ENCODE measurements at regions not wholly inside any gene's neighbourhood (a gene's known extent, or its start where the extent isn't known, plus 50 kb on each side); places are given as distances from the start of the nearest gene placed in this dataset.

DNA sequence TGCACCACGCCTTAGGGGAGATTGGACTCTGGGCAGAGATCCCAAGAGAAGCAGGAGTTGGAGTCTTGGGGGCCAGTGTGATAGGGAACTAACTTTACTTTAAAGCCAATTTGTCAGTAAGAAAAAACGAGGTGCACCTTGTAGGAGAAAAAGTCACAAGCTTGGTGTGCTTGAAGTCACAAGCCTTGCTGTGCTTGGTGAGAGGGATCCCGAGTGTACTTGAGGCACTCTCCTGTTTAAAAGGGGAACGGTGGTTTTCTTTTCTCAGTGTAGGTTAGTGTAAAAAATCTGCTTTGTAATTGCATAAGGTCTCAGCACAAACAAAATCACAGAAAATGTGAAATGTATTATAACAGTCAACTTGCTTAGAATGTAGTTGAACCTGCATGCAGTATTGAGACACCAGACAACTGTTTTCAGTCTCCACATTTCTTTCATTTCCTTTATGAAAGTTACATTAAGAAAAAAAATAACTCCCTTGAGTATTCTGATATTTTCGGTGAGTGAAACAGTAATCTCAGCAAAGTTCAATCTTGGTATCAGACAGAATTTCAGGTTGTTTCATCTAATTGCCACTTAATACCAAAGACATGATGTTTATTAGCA, 111.1 kb upstream of the DUSP22 start:
- no peak for DNase-seq

DNA sequence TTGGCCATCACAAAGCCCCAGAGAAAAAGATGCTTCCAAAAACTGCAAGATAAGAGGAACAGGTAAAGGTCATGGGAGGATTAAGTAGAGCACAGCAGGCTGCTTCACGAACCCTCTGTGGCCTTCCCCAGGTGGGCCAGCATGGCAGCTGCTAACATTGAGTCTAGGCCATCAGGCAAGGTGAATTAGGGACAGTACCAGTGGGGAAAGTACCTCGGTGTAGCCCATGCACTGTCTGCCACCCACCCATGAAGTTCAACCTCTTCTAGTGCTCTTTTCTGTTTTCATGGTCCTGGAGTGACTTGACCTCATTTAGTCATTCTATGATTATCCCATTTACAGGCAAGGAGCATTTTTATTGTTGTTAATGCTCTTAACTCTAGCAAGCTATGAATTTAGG, 108.6 kb upstream of the DUSP22 start:
- no peak for DNase-seq

GRCh38 chr6:184161-184700, 108.1 kb upstream of the DUSP22 start:
- no peak for DNase-seq

DNA sequence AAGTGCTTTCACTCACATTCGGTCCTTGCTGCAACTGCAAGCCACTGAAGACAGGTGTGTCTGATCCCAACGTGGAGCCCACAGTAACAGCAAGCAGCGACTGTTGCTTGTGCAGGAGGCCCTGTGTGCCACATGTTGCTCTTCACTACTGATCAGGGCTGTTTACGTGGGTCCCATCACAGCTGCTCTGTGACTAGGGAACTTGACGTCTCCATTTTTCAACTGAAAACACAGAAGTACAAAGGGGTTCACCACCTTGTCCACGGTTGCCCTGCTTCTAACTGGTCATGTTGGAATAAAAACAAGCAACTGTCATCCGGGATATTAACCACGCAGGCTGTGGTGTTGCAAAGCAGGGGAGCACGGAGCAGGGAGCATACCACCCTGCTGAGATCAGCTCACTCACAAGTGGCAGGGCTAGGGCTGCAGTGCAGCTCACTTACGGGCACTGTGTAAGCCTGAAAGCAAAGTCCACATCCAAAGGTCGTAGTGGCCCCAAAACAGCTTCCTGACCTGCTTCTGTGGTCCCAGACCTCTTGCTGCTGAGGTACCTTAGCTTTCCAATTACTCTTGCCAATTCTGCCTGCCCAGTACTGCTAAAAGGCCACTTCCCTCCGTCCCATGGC, 105.8 kb upstream of the DUSP22 start:
- DNase-seq, result no peak

- no peak for DNase-seq
Measured at GRCh38 chr6:187210-187861, 105.0 kb upstream of the DUSP22 start.

- peak; percentile 49 for DNase-seq
Measured at GRCh38 chr6:188821-189655, 103.2 kb upstream of the DUSP22 start.

- no peak for DNase-seq
Measured at GRCh38 chr6:189676-190075, 102.6 kb upstream of the DUSP22 start.

- DNase-seq, result no peak
Measured at GRCh38 chr6:190596-191395, 101.5 kb upstream of the DUSP22 start.

DNA sequence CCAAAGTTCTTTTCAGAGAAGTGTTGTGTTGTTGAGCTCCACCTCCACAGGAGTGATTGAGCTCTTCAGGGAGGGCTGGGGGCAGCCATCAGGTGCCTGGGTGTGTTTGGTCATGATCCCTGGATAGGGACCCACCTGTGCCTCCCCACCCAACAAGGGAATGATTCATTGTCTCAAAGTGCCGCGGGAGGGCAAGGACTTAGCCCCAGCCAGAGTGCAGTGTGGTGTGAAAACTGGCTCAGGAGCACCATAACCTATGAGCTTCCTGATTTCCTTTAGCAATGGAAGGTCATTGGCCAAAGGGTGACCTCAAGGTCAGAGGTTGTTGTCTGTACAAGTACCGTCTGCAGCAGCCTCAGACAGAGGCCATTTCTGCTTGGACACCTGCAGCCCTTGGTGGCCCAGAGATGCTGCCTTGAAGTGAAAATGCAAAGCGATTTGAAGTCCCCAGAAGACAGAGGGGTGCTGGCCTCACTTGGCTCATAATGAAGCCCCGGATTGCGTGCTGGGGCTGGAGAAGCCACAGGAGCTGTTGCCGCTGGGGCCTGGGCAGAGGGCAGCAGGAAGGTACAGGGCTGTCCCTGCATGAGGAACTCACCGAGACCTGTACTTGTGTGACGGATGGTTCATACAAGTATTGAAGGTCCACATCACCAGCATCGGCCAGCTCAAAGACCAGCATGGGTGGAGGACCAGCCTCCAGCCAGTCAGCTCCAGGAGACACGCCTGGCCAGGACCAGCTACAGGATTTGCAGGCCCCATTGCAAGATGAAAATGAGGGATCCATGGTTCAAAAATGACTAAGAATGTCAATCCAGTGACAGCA, 100.6 kb upstream of the DUSP22 start:
- no peak for DNase-seq

- no peak for DNase-seq
Measured at GRCh38 chr6:192313-192664, 100.0 kb upstream of the DUSP22 start.

DNA sequence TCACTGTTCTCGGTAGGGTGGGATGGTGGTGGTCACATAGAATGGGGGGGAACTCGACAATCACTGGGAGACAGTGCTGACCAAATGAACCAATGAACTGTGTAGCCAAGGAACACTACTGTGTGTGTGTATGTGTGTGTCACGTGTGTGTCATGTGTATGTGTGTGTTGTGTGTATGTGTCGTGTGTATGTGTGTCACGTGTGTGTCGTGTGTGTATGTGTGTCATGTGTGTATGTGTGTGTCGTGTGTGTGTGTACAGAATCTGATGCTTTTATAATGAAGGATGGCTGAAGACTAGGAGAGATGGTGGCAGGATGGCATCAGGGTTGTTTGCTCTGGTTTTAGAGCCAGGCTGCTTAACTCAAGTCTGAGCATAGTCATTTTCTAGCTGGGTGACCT, 99.1 kb upstream of the DUSP22 start:
- DNase-seq, result no peak

DNA sequence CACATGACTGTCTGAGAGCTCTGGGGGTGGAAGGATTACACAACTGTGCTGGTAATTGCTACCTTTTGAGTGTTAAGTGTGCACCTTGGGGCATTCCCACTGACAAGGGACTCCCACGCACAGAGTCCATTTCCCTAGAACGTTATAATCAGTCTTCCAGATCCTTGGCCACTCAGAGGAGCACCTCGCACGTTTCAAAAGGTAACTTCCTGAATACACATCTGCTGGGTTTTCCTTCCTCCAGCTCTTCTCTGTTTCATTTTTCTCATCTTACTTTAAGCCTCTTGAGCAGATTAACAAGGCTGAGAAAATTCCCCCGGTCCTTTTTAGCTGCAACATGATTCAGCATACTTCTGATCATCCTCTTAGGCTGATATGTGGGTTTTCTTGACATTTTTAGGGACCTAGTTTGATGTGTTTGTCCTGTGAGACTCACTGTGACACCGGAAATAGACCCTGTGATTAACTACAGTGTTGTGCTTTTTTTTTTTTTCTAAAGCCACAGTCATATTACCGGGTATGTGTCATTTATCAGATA, 98.4 kb upstream of the DUSP22 start:
- DNase-seq, result no peak

DNA sequence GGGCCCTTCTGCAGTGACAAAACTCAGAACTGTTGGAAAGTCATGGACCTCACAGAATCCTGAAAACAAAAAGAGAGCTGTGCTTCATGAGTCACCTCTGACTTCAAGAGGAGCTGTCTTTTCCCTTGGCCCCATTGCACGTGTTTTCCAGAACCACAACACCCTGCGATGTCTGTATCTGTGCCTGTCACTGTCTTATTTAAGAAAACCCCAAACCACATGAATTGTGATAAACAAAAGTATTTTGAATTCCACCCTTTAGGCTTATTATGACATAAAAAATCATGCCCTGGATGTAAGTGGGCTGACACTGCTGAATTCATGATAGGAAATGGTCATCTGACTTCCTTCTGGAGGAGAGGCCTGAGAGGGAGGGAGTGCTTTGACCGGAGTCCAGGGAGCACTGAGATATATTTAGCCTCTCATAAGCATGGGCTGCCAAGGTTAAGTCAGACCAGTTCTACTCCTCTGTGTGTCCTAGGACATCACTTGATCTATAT, 96.4 kb upstream of the DUSP22 start:
- DNase-seq, result no peak

- no peak for DNase-seq
Measured at GRCh38 chr6:196543-196942, 95.7 kb upstream of the DUSP22 start.

- no peak for DNase-seq
Measured at GRCh38 chr6:203661-204060, 88.6 kb upstream of the DUSP22 start.

GRCh38 chr6:206264-206663, 86.0 kb upstream of the DUSP22 start:
- no peak for DNase-seq

GRCh38 chr6:208364-208763, 83.9 kb upstream of the DUSP22 start:
- DNase-seq, result no peak

GRCh38 chr6:208938-209337, 83.3 kb upstream of the DUSP22 start:
- no peak for DNase-seq

GRCh38 chr6:209432-210103, 82.7 kb upstream of the DUSP22 start:
- DNase-seq, result no peak

DNA sequence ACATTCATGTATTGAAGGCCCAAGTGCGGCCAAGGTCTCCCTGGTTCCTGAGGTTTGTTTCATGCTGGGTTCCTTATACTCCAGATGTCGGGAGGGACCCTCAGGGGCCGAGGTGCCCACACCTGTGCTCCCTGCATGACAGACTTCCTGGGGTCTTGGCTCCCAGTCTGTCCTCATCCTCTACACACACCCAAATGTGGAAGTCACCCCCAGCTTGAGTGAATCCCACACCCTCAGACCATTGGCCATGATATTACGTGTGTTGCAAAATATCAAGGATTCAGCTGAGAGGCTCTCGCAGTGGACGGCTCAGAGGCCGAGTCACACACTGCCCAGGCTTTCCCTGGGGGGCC, 82.2 kb upstream of the DUSP22 start:
- DNase-seq, result no peak
